Chondrocyte (in vitro differentiated cells): ENCODE measurements at regions not wholly inside any gene's neighbourhood (a gene's known extent, or its start where the extent isn't known, plus 50 kb on each side); places are given as distances from the start of the nearest gene placed in this dataset.

Source experiments
- DNase-seq: peaks from one replicate; pipeline ENCODE4 v3.0.0; 2021; ENCODE audit warnings: mixed read lengths, low spot score
- H3K27ac Mint-ChIP-seq: one replicate; pipeline ENCODE4 v1.8.0; 2021; ENCODE audit warnings: mild to moderate bottlenecking, moderate library complexity, mixed read lengths; ENCODE audit not compliant: unreplicated experiment
- H3K27me3 Mint-ChIP-seq: 2 replicates; pipeline ENCODE4 v1.8.0; 2021; ENCODE audit warnings: low read depth, mixed read lengths
- H3K36me3 Mint-ChIP-seq: 2 replicates; pipeline ENCODE4 v1.8.0; 2021; ENCODE audit warnings: low read depth, mixed read lengths
- H3K4me1 Mint-ChIP-seq: 2 replicates; pipeline ENCODE4 v1.8.0; 2021; ENCODE audit warnings: low read depth, mild to moderate bottlenecking, mixed read lengths
- H3K4me3 Mint-ChIP-seq: one replicate; pipeline ENCODE4 v1.8.0; 2021; ENCODE audit warnings: mild to moderate bottlenecking, moderate library complexity, mixed read lengths; ENCODE audit not compliant: unreplicated experiment
- H3K9me3 Mint-ChIP-seq: 2 replicates; pipeline ENCODE4 v1.8.0; 2021; ENCODE audit warnings: low read depth, mixed read lengths
- TF ChIP-seq, protein P1 (sequence below): fragments of 200-600 bp; sonication (generic); IDR thresholded peaks from 2 replicates; pipeline ENCODE4 v1.5.0; 2021; ENCODE audit warnings: antibody characterized with exemption, mild to moderate bottlenecking, moderate library complexity

DNA sequence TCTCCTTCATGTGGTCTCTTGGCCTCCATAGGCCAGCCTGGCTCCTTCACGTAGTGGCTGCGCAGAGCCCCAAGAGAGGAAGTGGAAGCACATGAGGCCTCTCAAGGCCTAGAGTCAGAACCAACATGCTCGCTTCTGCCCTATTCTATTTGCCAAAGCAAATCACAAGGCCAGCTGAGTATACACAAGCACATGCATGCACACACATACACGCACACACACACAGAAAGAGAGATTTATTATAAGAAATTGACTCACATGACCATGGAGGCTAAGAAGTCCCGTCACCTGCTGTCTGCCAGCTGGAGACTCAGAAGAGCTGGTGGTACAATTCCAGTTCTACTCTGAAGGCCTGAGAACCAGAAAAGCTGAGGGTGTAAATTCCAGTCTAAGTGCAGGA is 64.3 kb upstream of the NRP1 start:
- Mint-ChIP-seq H3K27ac (no peak overlapping the region), H3K36me3 (peaks cover 8% of the 10 kb centered on the region), H3K27me3 (no peaks in the 10 kb centered on the region), H3K9me3 (peaks cover 21% of the 10 kb centered on the region), H3K4me3 (no peak overlapping the region), H3K4me1 (no peaks in the 10 kb centered on the region)
- TF ChIP-seq, protein P1, sequence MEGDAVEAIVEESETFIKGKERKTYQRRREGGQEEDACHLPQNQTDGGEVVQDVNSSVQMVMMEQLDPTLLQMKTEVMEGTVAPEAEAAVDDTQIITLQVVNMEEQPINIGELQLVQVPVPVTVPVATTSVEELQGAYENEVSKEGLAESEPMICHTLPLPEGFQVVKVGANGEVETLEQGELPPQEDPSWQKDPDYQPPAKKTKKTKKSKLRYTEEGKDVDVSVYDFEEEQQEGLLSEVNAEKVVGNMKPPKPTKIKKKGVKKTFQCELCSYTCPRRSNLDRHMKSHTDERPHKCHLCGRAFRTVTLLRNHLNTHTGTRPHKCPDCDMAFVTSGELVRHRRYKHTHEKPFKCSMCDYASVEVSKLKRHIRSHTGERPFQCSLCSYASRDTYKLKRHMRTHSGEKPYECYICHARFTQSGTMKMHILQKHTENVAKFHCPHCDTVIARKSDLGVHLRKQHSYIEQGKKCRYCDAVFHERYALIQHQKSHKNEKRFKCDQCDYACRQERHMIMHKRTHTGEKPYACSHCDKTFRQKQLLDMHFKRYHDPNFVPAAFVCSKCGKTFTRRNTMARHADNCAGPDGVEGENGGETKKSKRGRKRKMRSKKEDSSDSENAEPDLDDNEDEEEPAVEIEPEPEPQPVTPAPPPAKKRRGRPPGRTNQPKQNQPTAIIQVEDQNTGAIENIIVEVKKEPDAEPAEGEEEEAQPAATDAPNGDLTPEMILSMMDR: no peak
- no peak for DNase-seq

DNA sequence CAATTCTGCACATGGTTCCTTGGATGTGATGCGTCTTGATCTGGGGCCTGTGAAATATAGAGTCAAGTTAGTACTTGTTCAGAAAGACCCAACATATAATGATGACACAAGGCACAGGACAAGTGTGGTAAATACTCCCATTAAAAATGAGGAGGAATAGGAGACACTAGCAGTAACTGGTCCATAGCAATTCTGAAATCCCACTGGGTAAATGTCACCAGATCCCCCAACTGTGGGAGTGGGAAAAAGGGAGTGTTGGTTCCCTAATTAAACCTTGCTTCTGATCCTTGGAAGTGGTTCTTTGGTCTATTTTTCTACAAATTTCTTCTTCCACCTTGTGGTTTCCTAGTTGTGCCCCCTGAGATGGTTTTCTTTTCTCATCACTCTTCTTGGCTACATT is 62.5 kb upstream of the NRP1 start:
- peaks cover 8% of the 10 kb centered on the region for H3K36me3 Mint-ChIP-seq
- TF ChIP-seq, protein P1: no peak
- H3K27ac Mint-ChIP-seq: no peak overlapping the region
- no peaks in the 10 kb centered on the region for H3K4me1 Mint-ChIP-seq
- peaks cover 21% of the 10 kb centered on the region for H3K9me3 Mint-ChIP-seq
- DNase-seq: no peak
- no peak overlapping the region for H3K4me3 Mint-ChIP-seq
- H3K27me3 Mint-ChIP-seq: no peaks in the 10 kb centered on the region

DNA sequence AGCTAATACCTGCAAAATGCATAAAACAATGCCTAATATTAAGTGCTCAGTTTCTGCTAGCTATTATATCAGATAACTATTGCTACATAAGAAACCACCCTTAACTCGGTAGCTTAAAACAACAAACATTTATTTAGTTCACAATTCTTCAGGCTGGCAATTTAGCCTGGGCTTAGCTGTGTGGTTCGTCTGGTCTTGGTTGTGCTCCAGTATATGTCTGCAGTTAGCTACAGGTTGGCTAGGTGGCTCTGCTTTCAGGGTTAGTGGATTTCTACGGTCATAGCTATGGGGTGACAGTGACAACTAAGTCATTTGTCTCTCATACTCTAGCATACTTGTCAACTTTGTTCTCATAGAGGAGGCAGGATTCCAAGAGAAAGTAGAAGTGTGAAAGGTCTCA is 61.8 kb upstream of the NRP1 start:
- TF ChIP-seq, protein P1: no peak
- peaks cover 8% of the 10 kb centered on the region for H3K36me3 Mint-ChIP-seq
- peaks cover 21% of the 10 kb centered on the region for H3K9me3 Mint-ChIP-seq
- H3K27ac Mint-ChIP-seq: no peak overlapping the region
- H3K4me3 Mint-ChIP-seq: no peak overlapping the region
- no peak for DNase-seq
- no peaks in the 10 kb centered on the region for H3K27me3 Mint-ChIP-seq
- no peaks in the 10 kb centered on the region for H3K4me1 Mint-ChIP-seq

DNA sequence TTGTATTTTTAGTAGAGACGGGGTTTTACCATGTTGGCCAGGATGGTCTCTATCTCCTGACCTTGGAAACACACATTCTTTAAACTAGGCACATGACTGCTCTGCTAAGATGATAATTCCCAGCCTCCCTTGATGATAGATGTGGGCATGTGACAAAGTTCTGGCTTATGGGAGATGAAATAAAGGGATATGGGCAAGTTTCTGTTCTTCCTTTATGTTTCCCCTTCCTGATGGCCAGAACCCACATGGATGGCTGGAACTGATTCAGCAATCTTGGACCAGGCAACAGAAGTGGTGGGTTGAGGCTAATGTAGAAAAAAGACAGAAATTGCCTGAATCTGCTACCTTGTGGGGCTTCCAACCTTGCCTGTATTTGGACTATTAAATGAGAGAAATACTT is 60.7 kb upstream of the NRP1 start:
- TF ChIP-seq, protein P1: no peak
- Mint-ChIP-seq H3K36me3 (peaks cover 8% of the 10 kb centered on the region), H3K27me3 (no peaks in the 10 kb centered on the region), H3K4me1 (no peaks in the 10 kb centered on the region), H3K27ac (no peak overlapping the region), H3K9me3 (peaks cover 21% of the 10 kb centered on the region), H3K4me3 (no peak overlapping the region)
- no peak for DNase-seq

DNA sequence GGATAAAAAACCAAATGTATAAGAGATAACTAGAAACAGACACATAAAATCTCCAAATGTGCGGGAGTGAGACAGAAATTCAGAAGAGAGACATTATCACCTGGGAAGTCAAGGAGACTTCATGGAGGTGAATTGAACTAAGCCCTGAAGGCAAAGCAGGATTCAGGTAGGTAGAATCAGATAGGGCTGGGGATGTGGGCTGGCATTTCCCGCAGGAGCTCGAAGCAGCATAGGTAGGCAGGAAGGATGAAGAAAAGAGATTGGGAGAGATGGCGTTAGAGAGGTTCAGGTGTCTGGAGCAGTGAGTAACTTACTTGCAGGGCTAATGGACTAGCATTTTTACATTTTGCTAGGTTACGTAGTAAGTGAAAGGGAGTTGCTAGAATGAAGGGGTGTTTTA is 58.2 kb upstream of the NRP1 start:
- Mint-ChIP-seq H3K27me3 (no peaks in the 10 kb centered on the region), H3K27ac (no peak overlapping the region)

More for the DNA sequence above, 58.2 kb upstream of the NRP1 start:
- H3K4me3 Mint-ChIP-seq: no peak overlapping the region
- DNase-seq: no peak
- peaks cover 17% of the 10 kb centered on the region for H3K9me3 Mint-ChIP-seq
- no peaks in the 10 kb centered on the region for H3K4me1 Mint-ChIP-seq
- peaks cover 8% of the 10 kb centered on the region for H3K36me3 Mint-ChIP-seq
- TF ChIP-seq, protein P1: no peak
